Mesothelial cell of epicardium (in vitro differentiated cells): ENCODE measurements at regions not wholly inside any gene's neighbourhood (a gene's known extent, or its start where the extent isn't known, plus 50 kb on each side); places are given as distances from the start of the nearest gene placed in this dataset.

Experiments used
- DNase-seq, 2 experiments: peaks; one replicate each; pipeline ENCODE4 v3.0.0; 2021; ENCODE audit warnings: low spot score in 2 of 2; ENCODE audit not compliant: unreplicated experiment in 2 of 2
- H3K27ac Mint-ChIP-seq: 2 replicates; pipeline ENCODE4 v1.8.0; 2021; ENCODE audit warnings: mixed read lengths
- H3K27me3 Mint-ChIP-seq: 2 replicates; pipeline ENCODE4 v1.8.0; 2021; ENCODE audit warnings: low read depth, mixed read lengths
- H3K36me3 Mint-ChIP-seq: 2 replicates; pipeline ENCODE4 v1.8.0; 2021; ENCODE audit warnings: mixed read lengths
- H3K4me1 Mint-ChIP-seq: 2 replicates; pipeline ENCODE4 v1.8.0; 2021; ENCODE audit warnings: mixed read lengths
- H3K4me3 Mint-ChIP-seq: 2 replicates; pipeline ENCODE4 v1.8.0; 2021; ENCODE audit warnings: mild to moderate bottlenecking, moderate library complexity, mixed read lengths
- H3K9me3 Mint-ChIP-seq: 2 replicates; pipeline ENCODE4 v1.8.0; 2021; ENCODE audit warnings: mixed read lengths
- CTCF ChIP-seq: fragments of 200-600 bp; sonication (generic); IDR thresholded peaks from one replicate; pipeline ENCODE4 v1.5.0; 2021; ENCODE audit warnings: antibody characterized with exemption; ENCODE audit not compliant: unreplicated experiment

GRCh38 chr14:87184180-87184579, 808.8 kb downstream of the GALC start:
- DNase-seq: no peak
- no peak for TF ChIP-seq CTCF
- Mint-ChIP-seq H3K4me1 (peaks cover 31% of the 10 kb centered on the region), H3K9me3 (no peaks in the 10 kb centered on the region), H3K4me3 (no peak overlapping the region), H3K36me3 (no peaks in the 10 kb centered on the region), H3K27ac (no peak overlapping the region), H3K27me3 (no peaks in the 10 kb centered on the region)

- peaks cover 22% of the 10 kb centered on the region for H3K4me1 Mint-ChIP-seq
- H3K4me3 Mint-ChIP-seq: no peak overlapping the region
- H3K27me3 Mint-ChIP-seq: no peaks in the 10 kb centered on the region
- no peak for TF ChIP-seq CTCF
- no peak for DNase-seq
- H3K36me3 Mint-ChIP-seq: no peaks in the 10 kb centered on the region
- H3K9me3 Mint-ChIP-seq: peaks cover 5% of the 10 kb centered on the region
- no peak overlapping the region for H3K27ac Mint-ChIP-seq
Observed at GRCh38 chr14:87181288-87181687, 811.7 kb downstream of the GALC start.

GRCh38 chr14:87179936-87180335, 813.0 kb downstream of the GALC start:
- DNase-seq: no peak
- H3K4me1 Mint-ChIP-seq: peaks cover 20% of the 10 kb centered on the region
- TF ChIP-seq CTCF: no peak
- no peaks in the 10 kb centered on the region for H3K27me3 Mint-ChIP-seq
- peaks cover 5% of the 10 kb centered on the region for H3K9me3 Mint-ChIP-seq
- H3K36me3 Mint-ChIP-seq: no peaks in the 10 kb centered on the region
- no peak overlapping the region for H3K27ac Mint-ChIP-seq
- H3K4me3 Mint-ChIP-seq: no peak overlapping the region

GRCh38 chr14:87178277-87178676, 814.7 kb downstream of the GALC start:
- no peak for TF ChIP-seq CTCF
- Mint-ChIP-seq H3K27ac (no peak overlapping the region), H3K27me3 (no peaks in the 10 kb centered on the region), H3K4me3 (no peak overlapping the region), H3K36me3 (no peaks in the 10 kb centered on the region), H3K9me3 (peaks cover 5% of the 10 kb centered on the region), H3K4me1 (peaks cover 16% of the 10 kb centered on the region)
- no peak for DNase-seq

GRCh38 chr14:87175175-87175574, 817.8 kb downstream of the GALC start:
- H3K27ac Mint-ChIP-seq: peak overlapping the region; percentile 43
- no peak for TF ChIP-seq CTCF
- H3K9me3 Mint-ChIP-seq: peaks cover 5% of the 10 kb centered on the region
- no peak for DNase-seq
- H3K4me3 Mint-ChIP-seq: no peak overlapping the region
- no peaks in the 10 kb centered on the region for H3K27me3 Mint-ChIP-seq
- H3K4me1 Mint-ChIP-seq: peaks cover 12% of the 10 kb centered on the region
- H3K36me3 Mint-ChIP-seq: no peaks in the 10 kb centered on the region

GRCh38 chr14:87171141-87171540, 821.8 kb downstream of the GALC start:
- no peak for TF ChIP-seq CTCF
- H3K4me1 Mint-ChIP-seq: peaks cover 11% of the 10 kb centered on the region
- H3K27me3 Mint-ChIP-seq: no peaks in the 10 kb centered on the region
- no peak overlapping the region for H3K4me3 Mint-ChIP-seq
- no peaks in the 10 kb centered on the region for H3K36me3 Mint-ChIP-seq
- DNase-seq: no peak
- H3K9me3 Mint-ChIP-seq: peaks cover 6% of the 10 kb centered on the region
- no peak overlapping the region for H3K27ac Mint-ChIP-seq
